H9 (cell line): ENCODE measurements at regions not wholly inside any gene's neighbourhood (a gene's known extent, or its start where the extent isn't known, plus 50 kb on each side); places are given as distances from the start of the nearest gene placed in this dataset.

Source experiments
- DNase-seq: peaks from one replicate; pipeline ENCODE4 v3.0.0-alpha.2; 2017
- H2AFZ ChIP-seq: one replicate; pipeline ENCODE4 v1.6.1; 2013; ENCODE audit warnings: mild to moderate bottlenecking, low read length, control low read depth, moderate library complexity
- H2AK5ac ChIP-seq: 2 replicates; pipeline ENCODE4 v1.6.1; 2013; ENCODE audit warnings: low read length, control low read depth, mixed read lengths; ENCODE audit not compliant: insufficient read length
- H2BK120ac ChIP-seq: one replicate; pipeline ENCODE4 v1.6.1; 2013; ENCODE audit warnings: low read depth, mild to moderate bottlenecking, low read length, control low read depth, inconsistent platforms; ENCODE audit not compliant: poor library complexity, severe bottlenecking
- H2BK12ac ChIP-seq: 2 replicates; pipeline ENCODE4 v1.6.1; 2013; ENCODE audit warnings: low read length, control low read depth, mixed read lengths, low read depth; ENCODE audit not compliant: insufficient read length
- H2BK15ac ChIP-seq: 2 replicates; pipeline ENCODE4 v1.6.1; 2013; ENCODE audit warnings: low read depth, low read length, control low read depth
- H2BK20ac ChIP-seq: one replicate; pipeline ENCODE4 v1.6.1; 2013; ENCODE audit warnings: low read depth, mild to moderate bottlenecking, low read length, control low read depth, inconsistent platforms; ENCODE audit not compliant: poor library complexity, severe bottlenecking
- H2BK5ac ChIP-seq: 2 replicates; pipeline ENCODE4 v1.6.1; 2013; ENCODE audit warnings: low read length, control low read depth, mixed read lengths; ENCODE audit not compliant: insufficient read length
- H3K14ac ChIP-seq: 2 replicates; pipeline ENCODE4 v1.6.1; 2013; ENCODE audit warnings: low read length, control low read depth; ENCODE audit not compliant: insufficient read depth
- H3K18ac ChIP-seq: 2 replicates; pipeline ENCODE4 v1.6.1; 2013; ENCODE audit warnings: low read depth, mild to moderate bottlenecking, mixed read lengths, low read length, control low read depth; ENCODE audit not compliant: insufficient read length
- H3K23ac ChIP-seq: 2 replicates; pipeline ENCODE4 v1.6.1; 2013; ENCODE audit warnings: low read length, control low read depth, mixed read lengths, low read depth; ENCODE audit not compliant: insufficient read length
- H3K23me2 ChIP-seq: 2 replicates; pipeline ENCODE4 v1.6.1; 2013; ENCODE audit warnings: low read depth, mild to moderate bottlenecking, mixed read lengths, low read length, control low read depth; ENCODE audit not compliant: insufficient read length, poor library complexity, severe bottlenecking
- H3K27ac ChIP-seq: 2 replicates; pipeline ENCODE4 v1.5.1; 2013; ENCODE audit warnings: low read length, control low read depth, mixed read lengths, low read depth; ENCODE audit not compliant: insufficient read length
- H3K27me3 ChIP-seq: 2 replicates; pipeline ENCODE4 v1.6.1; 2013; ENCODE audit warnings: low read length, control low read depth, inconsistent platforms; ENCODE audit not compliant: insufficient read depth
- H3K4ac ChIP-seq: 2 replicates; pipeline ENCODE4 v1.6.1; 2013; ENCODE audit warnings: low read depth, mild to moderate bottlenecking, control low read depth, inconsistent platforms, low read length, moderate library complexity
- H3K4me1 ChIP-seq: 2 replicates; pipeline ENCODE4 v1.6.1; 2013; ENCODE audit warnings: low read length, control low read depth, inconsistent platforms; ENCODE audit not compliant: insufficient read depth
- H3K4me2 ChIP-seq: 2 replicates; pipeline ENCODE4 v1.6.1; 2013; ENCODE audit warnings: low read length, control low read depth, mixed read lengths; ENCODE audit not compliant: insufficient read length, insufficient read depth
- H3K56ac ChIP-seq: 2 replicates; pipeline ENCODE4 v1.6.1; 2013; ENCODE audit warnings: low read depth, mild to moderate bottlenecking, mixed read lengths, low read length, control low read depth; ENCODE audit not compliant: insufficient read length
- H3K79me1 ChIP-seq: 2 replicates; pipeline ENCODE4 v1.6.1; 2013; ENCODE audit warnings: low read depth, mild to moderate bottlenecking, moderate library complexity, low read length, control low read depth, inconsistent platforms; ENCODE audit not compliant: insufficient read depth, poor library complexity, severe bottlenecking
- H3K79me2 ChIP-seq: 2 replicates; pipeline ENCODE4 v1.6.1; 2013; ENCODE audit warnings: low read length, control low read depth, inconsistent platforms; ENCODE audit not compliant: insufficient read depth
- H3K9ac ChIP-seq: 2 replicates; pipeline ENCODE4 v1.6.1; 2013; ENCODE audit warnings: low read length, control low read depth, mixed read lengths; ENCODE audit not compliant: insufficient read length; ENCODE audit errors: extremely low read depth
- H3K9me3 ChIP-seq: one replicate; pipeline ENCODE4 v1.6.1; 2013; ENCODE audit warnings: low read depth, low read length, inconsistent platforms; ENCODE audit not compliant: control insufficient read depth
- H3T11ph ChIP-seq: one replicate; pipeline ENCODE4 v1.6.1; 2013; ENCODE audit warnings: mild to moderate bottlenecking, low read length, control low read depth, inconsistent platforms
- H4K20me1 ChIP-seq: one replicate; pipeline ENCODE4 v1.6.1; 2013; ENCODE audit not compliant: control insufficient read depth, insufficient read length, insufficient read depth
- H4K5ac ChIP-seq: 2 replicates; pipeline ENCODE4 v1.6.1; 2013; ENCODE audit warnings: low read depth, mild to moderate bottlenecking, mixed read lengths, low read length, control low read depth; ENCODE audit not compliant: insufficient read length
- H4K8ac ChIP-seq: replicated peaks from 2 replicates; pipeline ENCODE4 v1.6.1; 2013; ENCODE audit warnings: low read length, control low read depth, mixed read lengths, low read depth; ENCODE audit not compliant: insufficient read length
- H4K91ac ChIP-seq: 2 replicates; pipeline ENCODE4 v1.6.1; 2013; ENCODE audit warnings: low read depth, mild to moderate bottlenecking, moderate library complexity, mixed read lengths, low read length, control low read depth; ENCODE audit not compliant: insufficient read length
- H3K27ac Mint-ChIP-seq, 3 experiments: 2 replicates in 2 of 3; 3 replicates in 1 of 3; pipeline ENCODE4 v1.8.0; 2020 to 2021; ENCODE audit warnings: mixed read lengths in 3 of 3, mild to moderate bottlenecking in 1 of 3, moderate library complexity in 1 of 3
- H3K27me3 Mint-ChIP-seq: 2 replicates; pipeline ENCODE4 v1.8.0; 2021; ENCODE audit warnings: low read depth, mild to moderate bottlenecking, moderate library complexity, mixed read lengths
- H3K36me3 Mint-ChIP-seq, 3 experiments: 2 replicates in 2 of 3; 3 replicates in 1 of 3; pipeline ENCODE4 v1.8.0; 2020 to 2021; ENCODE audit warnings: low read depth in 3 of 3, mixed read lengths in 3 of 3; ENCODE audit not compliant: insufficient read depth in 1 of 3
- H3K4me1 Mint-ChIP-seq, 2 experiments: 2 replicates each; pipeline ENCODE4 v1.8.0; 2020; ENCODE audit warnings: mixed read lengths in 2 of 2
- H3K4me3 Mint-ChIP-seq, 2 experiments: 2 replicates in 1 of 2; 3 replicates in 1 of 2; pipeline ENCODE4 v1.8.0; 2020 to 2021; ENCODE audit warnings: mild to moderate bottlenecking in 2 of 2, mixed read lengths in 2 of 2, moderate library complexity in 1 of 2
- H3K9me3 Mint-ChIP-seq, 2 experiments: 2 replicates in 1 of 2; 3 replicates in 1 of 2; pipeline ENCODE4 v1.8.0; 2020; ENCODE audit warnings: mild to moderate bottlenecking in 2 of 2, mixed read lengths in 2 of 2, moderate library complexity in 1 of 2
- CTCF ChIP-seq: fragments of 200-600 bp; sonication (generic); conservative IDR thresholded peaks from 3 replicates; pipeline ENCODE4 v1.8.0; 2021; ENCODE audit warnings: antibody characterized with exemption, mild to moderate bottlenecking
- WGBS: extraction: QIAGEN DNeasy Blood & Tissue Kit; methylation state at CpG from one replicate; pipeline ENCODE4 v1.1.7; 2013; ENCODE audit warnings: missing lambda C conversion rate, low lambda C conversion rate, mixed read lengths; ENCODE audit not compliant: insufficient read length; ENCODE audit errors: extremely low coverage; 5-methylcytosine and 5-hydroxymethylcytosine counted together

- H3K4ac ChIP-seq, result no peak overlapping the region
- H3K14ac ChIP-seq, result no peak overlapping the region
- H3K27ac ChIP-seq, result no peak overlapping the region
- H3K27me3 ChIP-seq, result no peaks in the 10 kb centered on the region
- TF ChIP-seq CTCF, result no peak
- H3K4me2 ChIP-seq, result no peak overlapping the region
- no peak overlapping the region for H4K91ac ChIP-seq
- no peak overlapping the region for H3K56ac ChIP-seq
- no peak overlapping the region for H2AFZ ChIP-seq
- no peaks in the 10 kb centered on the region for H3K79me2 ChIP-seq
- no peak overlapping the region for H4K5ac ChIP-seq
- Mint-ChIP-seq H3K36me3 (no peaks in the 10 kb centered on the region), H3K4me3 (no peak overlapping the region), H3K27me3 (no peaks in the 10 kb centered on the region), H3K9me3 (no peaks in the 10 kb centered on the region; a peak in 1 of 5 replicates), H3K4me1 (no peaks in the 10 kb centered on the region), H3K27ac (no peak overlapping the region)
- H2AK5ac ChIP-seq, result no peak overlapping the region
- DNase-seq, result no peak
- H3K9me3 ChIP-seq, result no peaks in the 10 kb centered on the region
- H3K79me1 ChIP-seq, result no peaks in the 10 kb centered on the region
- H2BK15ac ChIP-seq, result no peak overlapping the region
- no peak overlapping the region for H2BK120ac ChIP-seq
- no peak overlapping the region for H3K9ac ChIP-seq
- no peaks in the 10 kb centered on the region for H4K20me1 ChIP-seq
- no peak overlapping the region for H3K23ac ChIP-seq
- no peak overlapping the region for H3K18ac ChIP-seq
- no peak overlapping the region for H2BK5ac ChIP-seq
- H2BK12ac ChIP-seq, result no peak overlapping the region
- H2BK20ac ChIP-seq, result no peak overlapping the region
- no peaks in the 10 kb centered on the region for H3K4me1 ChIP-seq
- H3K23me2 ChIP-seq, result no peaks in the 10 kb centered on the region
- no peak overlapping the region for H4K8ac ChIP-seq
- no CpG with 5 or more reads among the region's 2 CpGs for WGBS
- no peak overlapping the region for H3T11ph ChIP-seq
Observed at GRCh38 chr11:127997594-127997993, 589.8 kb downstream of the ETS1 start.
